D341Med (cell line): ENCODE measurements at regions not wholly inside any gene's neighbourhood (a gene's known extent, or its start where the extent isn't known, plus 50 kb on each side); places are given as distances from the start of the nearest gene placed in this dataset.

Experiments used
- DNase-seq: peaks from one replicate; pipeline ENCODE4 v3.0.0; 2012; ENCODE audit warnings: low spot score

DNA sequence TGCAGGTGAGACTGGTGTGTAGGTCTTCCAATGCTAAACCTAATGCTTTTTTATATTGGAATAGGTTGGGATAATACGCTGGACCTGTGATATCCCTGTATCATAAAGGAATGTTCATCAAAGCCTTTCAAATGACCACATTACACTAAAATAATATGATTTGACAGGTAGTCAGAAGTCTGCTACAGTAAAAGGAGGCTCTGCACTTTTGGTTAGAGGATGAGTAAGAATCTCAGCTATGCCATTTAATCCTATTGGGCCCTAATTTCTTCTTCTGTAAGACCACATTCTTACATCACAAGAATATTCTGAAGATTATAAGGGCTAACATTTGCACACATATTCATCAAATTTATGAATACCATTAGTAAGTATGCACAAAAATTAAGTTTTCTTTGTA lies 250.5 kb upstream of the FLRT2 start:
- no peak for DNase-seq

DNA sequence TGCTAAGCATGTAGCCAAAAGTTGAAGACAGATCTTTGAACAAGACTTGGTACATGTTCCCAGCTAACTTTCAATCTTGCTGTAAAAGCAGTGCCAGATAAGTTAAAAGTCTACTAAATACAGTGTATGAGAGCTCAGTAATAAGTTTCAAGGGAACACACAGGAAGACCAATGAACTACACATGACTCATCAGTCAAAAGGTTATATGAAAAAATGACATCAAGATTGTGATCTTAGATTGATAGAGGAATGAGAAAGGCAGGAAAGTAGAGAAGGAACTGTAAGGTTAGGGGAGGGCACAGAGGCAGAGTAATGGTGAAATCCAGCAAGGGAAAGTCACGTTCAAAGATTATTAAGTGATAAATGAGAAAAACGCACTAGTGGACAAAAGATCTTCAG lies 249.9 kb upstream of the FLRT2 start:
- DNase-seq, result no peak

DNA sequence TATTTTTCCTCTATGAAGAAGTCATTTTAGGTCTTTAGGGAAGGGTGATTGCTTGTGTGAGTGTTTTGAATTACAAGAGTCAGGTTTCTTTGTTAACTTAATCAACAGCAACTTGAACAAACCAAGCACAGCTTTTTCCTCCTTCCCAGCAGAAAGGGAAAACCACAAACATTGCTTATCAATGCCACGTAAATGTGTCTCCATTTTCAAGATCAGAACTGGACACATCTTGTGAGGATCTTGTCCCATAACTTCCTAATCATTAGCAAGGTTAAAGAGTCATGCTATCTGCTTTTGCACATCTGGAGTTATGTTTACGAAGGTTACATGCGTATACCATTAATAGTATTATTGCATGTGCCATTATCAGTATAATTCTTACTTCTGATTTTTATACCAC lies 248.0 kb upstream of the FLRT2 start:
- DNase-seq, result no peak

DNA sequence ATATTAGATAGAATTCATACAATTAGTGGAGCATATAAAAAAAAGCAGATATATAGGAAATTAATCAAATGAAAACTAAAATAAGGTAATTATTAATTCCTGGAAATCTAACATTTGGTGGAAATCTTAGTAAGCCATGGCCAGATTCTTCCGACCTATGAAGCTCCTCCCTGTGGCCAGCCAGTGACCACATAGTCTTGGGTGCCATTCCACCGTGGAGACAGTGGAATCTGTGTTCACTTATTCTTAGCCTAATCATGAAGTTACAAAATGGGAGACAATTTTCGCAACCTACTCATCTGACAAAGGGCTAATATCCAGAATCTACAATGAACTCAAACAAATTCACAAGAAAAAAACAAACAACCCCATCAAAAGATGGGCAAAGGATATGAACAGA lies 241.9 kb upstream of the FLRT2 start:
- no peak for DNase-seq

DNA sequence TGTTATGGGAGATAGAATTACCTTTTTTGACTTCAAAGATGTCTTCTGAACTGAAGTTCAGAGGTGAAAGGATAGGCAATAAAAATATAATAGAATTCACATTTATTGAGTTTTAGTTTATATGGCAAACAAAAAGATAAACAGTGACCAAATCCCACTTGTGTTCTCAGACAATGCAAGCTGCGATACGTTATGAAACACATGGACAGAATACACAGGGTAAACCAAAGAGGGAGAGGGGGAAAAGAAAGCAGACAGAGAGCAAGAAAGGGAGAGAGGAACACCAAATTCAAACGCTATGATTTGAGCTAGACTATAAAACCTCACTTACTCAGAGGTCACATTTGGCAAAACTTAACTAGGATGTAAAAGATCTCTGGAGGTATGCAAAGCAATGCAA lies 238.2 kb upstream of the FLRT2 start:
- no peak for DNase-seq

DNA sequence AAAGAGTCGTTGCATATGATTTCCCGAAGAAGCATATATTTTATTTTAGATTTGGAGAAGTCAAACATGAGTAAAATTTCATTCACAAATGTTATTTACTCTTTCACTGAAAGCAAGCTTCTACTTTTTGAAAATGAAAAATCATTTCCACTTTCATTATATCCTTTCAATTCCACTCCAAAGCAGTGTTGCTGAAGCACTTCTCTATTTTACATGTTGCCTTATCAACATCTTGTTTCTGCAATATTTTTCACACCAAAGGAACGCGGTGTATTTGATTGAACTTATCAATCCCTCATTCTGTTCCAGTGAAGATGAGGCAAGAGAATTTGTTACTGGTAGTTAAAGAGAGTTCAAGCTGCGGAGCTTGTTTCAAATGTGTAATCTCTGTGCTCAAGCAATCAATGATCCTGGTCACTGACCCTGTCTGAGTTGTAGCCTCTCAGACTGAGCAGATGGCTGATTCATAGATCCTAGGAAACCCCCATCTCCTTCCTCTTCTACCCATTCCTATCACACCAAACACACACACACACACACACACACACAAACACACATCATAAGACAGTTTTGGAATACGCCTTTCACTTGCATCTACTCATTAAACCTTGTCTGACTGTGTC lies 236.2 kb upstream of the FLRT2 start:
- no peak for DNase-seq

DNA sequence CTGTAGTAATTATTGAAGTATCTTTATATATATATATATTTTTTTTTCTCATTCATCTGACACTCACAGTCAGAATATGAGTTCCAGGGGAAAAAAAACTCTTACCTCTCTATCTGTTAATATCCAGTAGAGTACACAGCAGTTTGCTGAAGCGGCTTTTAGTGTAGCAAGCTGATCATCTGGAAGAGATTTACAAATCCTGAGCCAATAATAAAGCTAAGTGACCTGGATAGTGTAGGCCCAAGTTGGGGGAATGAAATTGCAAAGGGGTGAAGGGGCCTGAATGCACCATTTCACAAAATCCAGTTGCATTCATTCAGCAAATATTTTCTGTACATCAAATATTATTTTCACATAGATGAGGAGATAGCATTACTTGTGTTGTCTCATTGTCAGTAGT lies 234.6 kb upstream of the FLRT2 start:
- DNase-seq, result no peak

DNA sequence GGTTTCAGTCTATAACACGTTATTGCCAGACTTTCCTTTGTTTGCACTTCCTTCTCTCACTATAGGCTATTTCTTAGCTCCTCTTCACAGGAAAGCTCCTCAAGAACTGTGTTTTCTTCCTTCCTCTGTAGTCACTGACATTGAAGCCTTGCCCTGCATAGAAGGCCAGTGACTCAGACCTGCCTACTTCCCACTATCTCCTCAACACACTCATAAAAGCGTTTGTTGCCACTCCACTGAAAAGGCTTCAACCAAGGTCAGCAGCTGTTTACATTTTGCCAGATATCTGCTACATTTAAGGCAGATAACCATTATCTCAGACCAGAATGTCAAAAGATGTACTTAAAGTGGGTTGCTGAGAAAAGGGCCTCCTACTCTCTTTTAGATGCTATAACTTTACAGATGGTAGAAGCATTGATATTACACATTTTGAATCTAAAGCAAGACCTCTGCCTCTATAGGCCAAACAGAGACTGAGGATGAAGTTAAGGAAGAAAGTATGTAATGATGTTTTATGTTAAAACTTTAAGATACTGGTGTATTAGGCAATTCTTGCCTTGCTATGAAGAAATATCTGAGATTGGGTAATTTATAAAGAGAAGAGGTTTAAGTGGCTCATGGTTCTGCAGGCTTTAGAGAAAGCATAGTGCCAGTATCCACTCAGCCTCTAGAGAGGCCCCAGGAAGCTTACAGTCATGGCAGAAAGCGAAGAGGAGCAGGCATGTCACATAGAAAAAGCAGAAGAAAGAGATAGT lies 233.3 kb upstream of the FLRT2 start:
- DNase-seq, result no peak

DNA sequence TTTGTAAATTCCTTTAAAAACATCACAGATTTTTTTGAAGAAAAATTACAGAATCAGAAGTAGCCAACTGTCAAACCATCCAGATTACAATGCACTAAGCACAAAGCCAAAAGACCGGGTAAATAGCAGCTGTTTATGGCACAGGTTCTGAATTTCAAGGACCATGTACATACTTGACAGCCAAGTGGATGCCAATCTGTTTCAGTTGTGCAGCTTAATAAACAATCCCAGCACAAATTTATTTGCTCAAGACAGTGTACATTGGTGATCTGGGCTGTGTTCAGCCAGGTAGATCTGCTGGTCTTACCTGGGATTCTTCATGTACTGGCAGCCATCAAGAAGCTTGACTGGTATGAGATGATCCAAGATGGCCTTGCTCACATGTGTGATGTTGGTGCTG lies 229.8 kb upstream of the FLRT2 start:
- no peak for DNase-seq

DNA sequence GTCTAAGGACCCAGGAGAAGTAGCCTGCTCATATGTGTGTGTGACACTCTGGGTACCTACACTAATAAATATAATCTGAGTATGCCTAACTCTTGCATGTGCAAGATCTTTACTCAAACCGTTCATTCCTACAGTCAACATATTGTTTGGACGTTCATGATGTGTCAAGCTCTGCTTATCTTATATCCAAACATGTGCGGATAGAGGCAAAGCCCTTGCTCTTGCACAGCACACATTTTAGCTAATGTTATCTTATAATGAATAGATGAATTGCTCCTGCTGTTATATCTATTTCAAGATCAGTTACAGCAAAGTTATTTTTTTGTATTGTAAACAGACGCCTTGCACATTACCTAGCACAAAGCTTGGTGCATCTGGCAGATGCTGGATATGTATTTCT lies 228.4 kb upstream of the FLRT2 start:
- no peak for DNase-seq

DNA sequence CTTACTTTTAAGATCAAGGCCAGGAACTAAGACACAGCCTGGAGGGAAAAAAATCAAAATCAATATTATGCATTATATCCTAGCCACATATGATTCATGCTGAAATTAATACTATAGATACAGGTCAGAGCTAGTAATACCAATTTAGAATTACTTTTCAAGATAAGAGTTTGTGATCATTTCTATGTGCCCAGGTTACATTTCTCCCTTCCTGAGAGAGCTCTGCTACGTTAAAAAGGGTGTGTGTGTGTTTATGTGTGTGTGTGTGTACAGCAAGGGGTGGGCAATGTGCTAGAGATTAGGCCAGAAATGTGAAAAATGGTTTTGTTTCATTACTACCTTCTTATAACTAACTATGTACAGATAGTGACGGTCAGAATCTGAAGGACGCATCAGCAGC lies 223.9 kb upstream of the FLRT2 start:
- DNase-seq, result no peak

DNA sequence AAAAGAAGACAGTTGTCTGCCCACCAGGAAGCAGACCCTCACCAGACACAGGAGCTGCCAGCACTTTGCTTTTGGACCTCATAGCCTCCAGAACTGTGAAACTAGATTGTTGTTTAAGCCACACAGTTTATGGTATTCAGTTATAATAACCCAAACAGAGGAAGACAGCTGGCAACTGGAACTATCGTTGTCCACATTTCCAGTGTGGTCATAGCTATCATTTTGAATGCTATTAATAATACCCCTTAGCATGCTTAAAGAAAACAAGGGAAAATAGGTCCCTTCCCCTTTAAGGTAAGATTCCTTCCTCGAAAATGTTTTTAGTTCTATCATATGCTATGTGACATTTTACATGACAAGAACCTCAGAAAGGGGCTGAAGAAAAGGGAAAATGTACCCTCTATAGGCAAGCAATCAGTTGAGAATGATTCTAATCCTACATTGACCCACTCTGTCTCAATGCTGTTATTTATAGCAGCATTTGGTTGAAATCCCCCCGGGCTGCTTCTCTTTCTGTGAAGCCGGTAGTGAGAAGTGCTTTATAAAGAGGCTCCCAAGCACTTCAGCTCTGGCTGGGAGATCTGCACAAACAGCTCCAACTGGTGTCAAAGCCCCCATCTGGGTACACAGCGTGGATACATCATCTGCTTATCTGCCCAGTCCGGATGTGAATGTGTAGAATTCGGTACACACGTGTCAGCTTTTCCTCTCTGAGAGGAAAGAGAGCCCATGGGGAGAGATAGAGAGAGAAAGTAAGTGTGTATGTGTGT lies 221.2 kb upstream of the FLRT2 start:
- DNase-seq, result no peak

DNA sequence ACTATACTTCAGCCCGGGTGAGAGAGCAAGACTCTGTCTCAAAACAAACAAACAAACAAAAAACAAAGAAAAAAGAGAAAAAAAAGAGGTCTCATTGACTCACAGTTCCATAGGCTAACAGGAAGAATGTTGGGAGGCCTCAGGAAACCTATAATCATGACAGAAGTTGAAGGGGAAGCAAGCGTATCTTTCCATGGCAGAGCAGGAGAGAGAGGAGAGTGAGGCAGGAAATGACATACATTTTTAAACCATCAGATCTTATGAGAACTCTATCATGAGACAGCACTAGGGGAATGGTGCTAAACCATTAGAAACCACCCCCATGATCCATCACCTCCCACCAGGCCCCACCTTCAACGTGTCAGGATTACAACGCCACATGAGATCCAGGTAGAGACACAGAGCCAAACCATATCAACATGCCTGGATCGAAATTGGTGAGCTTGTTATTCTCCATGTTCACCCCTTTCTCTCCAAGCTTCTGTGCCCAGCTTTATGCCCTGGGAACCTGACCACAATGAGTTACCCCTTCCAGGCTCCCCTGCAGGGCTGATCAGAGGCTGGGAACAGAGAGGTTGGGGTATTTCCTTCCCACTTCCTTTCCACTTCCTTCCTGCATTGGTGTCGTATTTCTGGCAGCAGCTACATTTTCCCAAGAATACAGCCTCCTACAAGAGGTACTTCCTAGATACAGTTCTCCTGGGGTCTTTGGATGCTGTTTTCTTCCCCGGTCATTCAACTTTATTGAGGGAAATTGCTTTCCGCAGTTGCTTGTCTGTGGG lies 219.3 kb upstream of the FLRT2 start:
- no peak for DNase-seq

DNA sequence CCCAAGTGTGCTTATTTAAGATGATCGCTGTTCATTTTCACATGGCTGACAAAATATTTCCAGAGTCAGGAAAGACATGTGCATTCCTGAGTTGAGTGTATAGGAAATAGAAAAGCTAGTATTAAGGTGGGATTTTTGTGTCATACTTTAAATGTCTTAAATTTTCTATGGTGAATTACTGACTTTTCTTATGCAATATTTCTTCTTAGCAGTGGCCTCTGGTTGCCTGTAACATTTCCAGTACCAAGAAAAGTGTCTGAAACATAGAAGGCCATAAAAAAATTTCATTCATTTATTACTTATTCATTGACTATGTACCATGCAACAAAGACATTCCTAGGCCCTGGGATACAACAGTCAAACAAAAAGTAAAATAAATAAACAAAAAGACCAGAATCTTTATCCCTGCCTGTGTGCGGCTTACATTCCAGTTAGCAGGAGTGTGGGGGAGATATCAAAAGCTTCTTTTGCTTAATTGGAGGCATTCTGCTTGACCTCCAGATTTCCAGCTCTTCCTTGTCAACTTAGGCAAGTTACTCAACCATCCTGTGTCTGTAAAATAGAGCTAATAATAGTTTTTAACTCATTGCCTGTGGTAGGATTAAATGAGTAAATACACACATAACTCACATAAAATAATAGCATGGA lies 216.3 kb upstream of the FLRT2 start:
- no peak for DNase-seq

DNA sequence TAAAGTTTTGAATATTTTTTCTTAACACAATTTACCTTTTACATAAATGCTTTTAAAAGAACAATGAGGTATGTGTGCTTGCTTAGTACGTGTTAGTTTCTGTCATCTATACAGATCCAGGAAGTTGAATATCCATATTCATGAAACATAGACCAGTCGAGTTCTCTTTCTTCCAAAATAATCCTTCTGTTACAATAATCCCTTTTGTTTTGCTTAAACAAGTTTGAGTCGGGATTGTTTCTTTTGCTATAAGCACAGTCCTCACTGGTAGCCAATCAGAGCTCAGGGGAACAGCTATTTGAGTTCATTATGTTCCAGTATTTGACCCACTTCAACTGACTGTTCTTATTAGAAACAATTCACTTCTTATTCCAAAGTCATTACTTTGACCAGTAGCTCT lies 214.7 kb upstream of the FLRT2 start:
- DNase-seq, result no peak

DNA sequence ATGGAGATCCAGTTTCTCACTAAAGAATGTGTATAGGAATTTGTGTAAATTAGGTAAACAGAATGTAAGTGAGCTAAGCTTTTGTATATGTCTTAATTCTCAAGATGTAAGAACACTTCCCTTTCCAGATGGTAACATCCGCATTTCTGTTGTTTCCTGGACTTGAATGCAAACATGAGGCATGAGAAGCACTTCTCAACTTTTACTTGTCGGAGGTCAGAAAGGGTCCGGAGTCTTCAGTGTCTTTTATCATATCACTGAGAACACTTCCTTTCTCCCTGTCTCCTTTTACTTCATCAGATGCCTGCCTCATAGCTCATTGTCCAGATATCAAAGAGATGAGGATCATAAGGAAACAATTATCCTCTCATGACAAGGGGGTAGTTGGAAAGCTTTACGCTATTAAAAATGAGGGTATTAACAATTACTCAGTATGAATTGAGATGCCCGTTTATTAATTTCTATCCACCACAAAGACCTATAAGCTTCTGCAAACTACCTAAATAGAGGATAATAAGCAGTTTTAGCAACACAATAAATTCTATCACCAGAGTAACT lies 214.1 kb upstream of the FLRT2 start:
- no peak for DNase-seq

DNA sequence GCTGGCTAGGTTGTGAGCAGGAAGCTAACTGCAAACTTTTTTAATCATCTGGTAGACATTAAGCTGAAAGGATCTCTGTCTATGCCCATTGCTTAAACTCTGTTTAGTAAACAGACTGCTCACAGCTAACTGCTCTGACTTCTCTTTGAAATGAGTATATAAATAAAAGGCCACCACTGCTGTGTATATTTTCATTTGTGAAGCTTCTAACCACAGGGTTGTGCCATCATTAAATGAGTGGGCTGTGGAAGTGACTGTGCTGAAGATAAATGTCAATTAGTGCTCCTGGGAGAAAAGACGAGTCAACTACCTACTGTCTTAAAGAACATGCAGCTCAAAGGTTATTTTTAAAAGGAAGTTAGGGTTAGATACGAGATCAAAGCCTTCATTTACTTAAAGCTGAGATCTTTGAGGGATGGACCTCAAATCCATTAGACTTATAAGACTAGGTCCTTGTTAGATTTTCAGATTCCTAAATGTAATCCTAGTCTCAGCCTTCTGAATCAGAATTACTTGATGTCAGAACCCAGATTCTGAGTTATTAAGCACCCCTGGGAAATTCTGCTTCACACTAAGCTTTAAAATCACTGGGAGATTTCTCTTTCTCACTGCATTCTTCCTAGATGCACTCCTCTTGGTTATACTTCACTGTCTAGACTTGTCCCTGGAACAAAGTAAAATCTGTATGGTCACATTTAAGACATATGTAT lies 213.1 kb upstream of the FLRT2 start:
- no peak for DNase-seq

DNA sequence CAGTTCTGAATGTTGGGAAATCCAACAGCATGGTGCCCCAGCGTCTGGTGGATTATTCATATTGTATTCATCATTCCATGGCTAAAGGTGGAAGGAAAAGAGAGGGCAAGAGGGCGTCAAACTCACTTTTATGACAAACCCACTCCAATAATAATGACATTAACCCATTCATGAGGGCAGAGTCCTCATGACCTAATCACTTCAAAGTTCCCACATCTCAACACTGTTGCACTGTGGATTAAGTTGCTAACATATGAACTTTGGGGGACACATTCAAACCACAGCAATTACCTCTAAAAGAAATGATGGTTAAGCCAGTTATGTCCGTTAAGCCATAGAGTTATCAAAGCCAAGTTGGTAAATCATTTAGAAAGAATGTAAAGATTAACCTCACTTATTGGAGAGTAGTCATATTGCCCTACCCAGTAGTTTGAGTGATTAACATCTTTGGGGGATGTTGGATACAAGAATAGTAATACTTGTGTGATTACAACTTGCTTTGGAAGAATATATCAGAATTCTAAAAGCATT lies 212.4 kb upstream of the FLRT2 start:
- DNase-seq, result no peak

DNA sequence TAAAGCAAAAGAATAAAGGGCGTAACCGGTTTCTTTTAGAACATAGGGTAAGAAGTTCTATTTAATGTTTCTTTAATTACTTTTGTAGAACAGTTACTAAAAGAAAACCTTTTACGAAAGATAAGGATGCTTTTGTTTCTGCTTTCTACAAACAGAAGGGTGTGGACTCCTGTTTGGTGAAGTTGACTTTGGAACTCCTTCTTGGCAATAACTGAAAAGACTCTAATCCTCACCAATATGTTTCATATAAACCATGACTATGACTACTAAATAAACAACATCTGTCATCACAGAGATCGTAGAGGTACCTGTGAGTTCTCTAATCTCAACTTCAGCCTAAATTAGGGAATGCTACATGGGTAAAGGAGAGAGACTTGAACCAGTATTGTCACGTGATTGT lies 210.8 kb upstream of the FLRT2 start:
- DNase-seq, result no peak

DNA sequence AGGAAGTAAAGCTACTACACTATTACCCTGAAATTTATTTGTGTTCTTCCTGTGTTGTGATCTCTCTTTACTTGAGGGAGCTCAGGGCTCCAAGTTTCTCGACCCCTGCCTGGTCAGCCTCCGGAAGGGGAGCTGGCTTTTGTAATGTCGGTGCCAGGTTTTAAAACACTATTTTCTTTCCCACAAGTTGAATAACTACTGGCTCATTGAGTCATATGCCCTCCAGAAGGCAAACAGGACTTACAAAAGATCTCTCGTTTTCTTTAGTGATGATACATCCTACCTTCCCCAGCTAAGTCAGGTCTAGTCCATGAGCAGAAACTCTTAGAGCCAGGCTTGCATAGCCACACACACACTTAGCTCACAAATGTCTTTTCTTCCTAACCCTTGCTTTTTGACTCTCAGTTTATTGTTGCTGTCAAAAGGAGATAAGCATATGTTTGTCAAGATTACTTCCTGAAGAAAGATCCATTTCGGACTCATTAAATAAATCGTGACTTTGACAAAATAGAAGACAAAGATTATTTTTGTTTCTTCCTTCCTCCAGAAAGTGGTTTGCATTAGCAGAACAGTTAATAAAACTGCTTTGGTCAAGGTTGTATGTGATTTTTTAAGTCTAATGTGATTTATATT lies 209.8 kb upstream of the FLRT2 start:
- DNase-seq, result no peak
